H1 (cell line): ENCODE measurements at regions not wholly inside any gene's neighbourhood (a gene's known extent, or its start where the extent isn't known, plus 50 kb on each side); places are given as distances from the start of the nearest gene placed in this dataset.

ENCODE experiments used
- CTCF ChIA-PET: fragments of 300-600 bp; sonication (Branson Sonifier 250); formaldehyde crosslinking; loops from one replicate; lab custom pipeline; 2021; ENCODE audit not compliant: partially characterized antibody; lab: Charles Lee
- POLR2A ChIA-PET: fragments of 300-600 bp; sonication (Branson Sonifier 250); formaldehyde crosslinking; loops from one replicate; lab custom pipeline; 2021; ENCODE audit warnings: inconsistent platforms; ENCODE audit not compliant: partially characterized antibody; lab: Charles Lee
- DNase-seq, 2 experiments: peaks; one replicate each; pipeline versions ENCODE4 v3.0.0 to v3.0.0-alpha.2; 2010 to 2022; ENCODE audit warnings: low spot score in 2 of 2, low read depth in 1 of 2, mixed read lengths in 1 of 2
- FAIRE-seq: peaks from 2 replicates; lab custom pipeline; 2011; peaks lifted over from hg19 to GRCh38; lab: Jason Lieb, UNC
- H2AFZ ChIP-seq: 2 replicates; pipeline ENCODE4 v1.8.1; 2012; ENCODE audit warnings: low read length, inconsistent platforms
- H2AK5ac ChIP-seq: 2 replicates; pipeline ENCODE4 v1.6.1; 2013; ENCODE audit warnings: low read depth, low read length
- H2BK120ac ChIP-seq: replicated peaks from 2 replicates; pipeline ENCODE3; 2013; ENCODE audit warnings: low read depth, low read length, inconsistent platforms
- H2BK12ac ChIP-seq: 2 replicates; pipeline ENCODE4 v1.6.1; 2013; ENCODE audit warnings: low read depth, low read length
- H2BK15ac ChIP-seq: 2 replicates; pipeline ENCODE4 v1.6.1; 2013; ENCODE audit warnings: low read length
- H2BK20ac ChIP-seq: 2 replicates; pipeline ENCODE4 v1.6.1; 2013; ENCODE audit warnings: low read length
- H2BK5ac ChIP-seq: 2 replicates; pipeline ENCODE4 v1.6.1; 2013; ENCODE audit warnings: low read depth, low read length
- H3K14ac ChIP-seq: 2 replicates; pipeline ENCODE4 v1.6.1; 2013; ENCODE audit warnings: inconsistent platforms; ENCODE audit not compliant: insufficient read length
- H3K18ac ChIP-seq: 2 replicates; pipeline ENCODE4 v1.6.1; 2013; ENCODE audit warnings: low read length; ENCODE audit errors: extremely low read depth
- H3K23ac ChIP-seq: 2 replicates; pipeline ENCODE4 v1.6.1; 2013; ENCODE audit warnings: inconsistent platforms; ENCODE audit not compliant: insufficient read length
- H3K23me2 ChIP-seq: 2 replicates; pipeline ENCODE4 v1.6.1; 2013; ENCODE audit warnings: low read depth, low read length
- H3K27ac ChIP-seq: 2 replicates; pipeline ENCODE4 v1.6.1; 2011; ENCODE audit warnings: low read depth, low read length, inconsistent platforms
- H3K27me3 ChIP-seq, 4 experiments: replicated peaks in 1 of 4; 1 replicate in 1 of 4; 2 replicates in 3 of 4; pipeline versions ENCODE4 v1.6.1 to v1.8.1; 2011 to 2013; ENCODE audit warnings: low read length in 3 of 4, mild to moderate bottlenecking in 3 of 4, inconsistent platforms in 2 of 4, mixed read lengths in 2 of 4, moderate library complexity in 1 of 4; ENCODE audit not compliant: control insufficient read depth in 3 of 4, insufficient read depth in 3 of 4; ENCODE audit errors: extremely low read depth in 1 of 4
- H3K36me3 ChIP-seq, 4 experiments: 2 replicates each; pipeline versions ENCODE4 v1.6.1 to v1.8.1; 2011 to 2013; ENCODE audit warnings: mild to moderate bottlenecking in 4 of 4, low read length in 3 of 4, moderate library complexity in 2 of 4, control low read depth in 1 of 4, inconsistent platforms in 1 of 4; ENCODE audit not compliant: insufficient read depth in 4 of 4, control insufficient read depth in 2 of 4
- H3K4ac ChIP-seq: replicated peaks from 2 replicates; pipeline ENCODE3; 2013; ENCODE audit warnings: low read length, low read depth, mixed read lengths, inconsistent platforms; ENCODE audit not compliant: insufficient read length
- H3K4me1 ChIP-seq, 4 experiments: replicated peaks in 1 of 4; 1 replicate in 1 of 4; 2 replicates in 3 of 4; pipeline versions ENCODE4 v1.6.1 to v1.8.1; 2011 to 2013; ENCODE audit warnings: low read length in 3 of 4, inconsistent platforms in 2 of 4, mixed read lengths in 1 of 4; ENCODE audit not compliant: insufficient read depth in 4 of 4, control insufficient read depth in 3 of 4
- H3K4me2 ChIP-seq, 2 experiments: 2 replicates each; pipeline versions ENCODE4 v1.6.1 to v1.8.1; 2011 to 2013; ENCODE audit warnings: low read depth in 2 of 2, low read length in 2 of 2, control low read depth in 1 of 2, inconsistent platforms in 1 of 2, mild to moderate bottlenecking in 1 of 2; ENCODE audit not compliant: insufficient read depth in 1 of 2
- H3K4me3 ChIP-seq, 4 experiments: fragments of 200-600, 300-600 bp in 1 of 4; sonication (generic), shearing (Covaris generic), sonication (Bioruptor Twin) in 1 of 4; 2 replicates each; pipeline versions ENCODE4 v1.5.1 to v1.8.1; 2011 to 2016; ENCODE audit warnings: low read length in 4 of 4, low read depth in 3 of 4, control low read depth in 2 of 4, inconsistent platforms in 2 of 4, mild to moderate bottlenecking in 2 of 4, mixed read lengths in 1 of 4, moderate library complexity in 1 of 4; ENCODE audit not compliant: insufficient read depth in 2 of 4; ENCODE audit errors: extremely low read depth in 1 of 4
- H3K56ac ChIP-seq: replicated peaks from 2 replicates; pipeline ENCODE3; 2013; ENCODE audit warnings: low read depth, mild to moderate bottlenecking, mixed read lengths, low read length, inconsistent platforms; ENCODE audit not compliant: insufficient read length
- H3K79me1 ChIP-seq: 2 replicates; pipeline ENCODE4 v1.6.1; 2013; ENCODE audit warnings: low read depth, low read length, control low read depth
- H3K79me2 ChIP-seq, 2 experiments: 2 replicates each; pipeline versions ENCODE4 v1.6.1 to v1.8.1; 2012 to 2013; ENCODE audit warnings: low read length in 2 of 2, mild to moderate bottlenecking in 2 of 2, inconsistent platforms in 1 of 2; ENCODE audit not compliant: insufficient read depth in 2 of 2, control insufficient read depth in 1 of 2
- H3K9ac ChIP-seq, 4 experiments: replicated peaks in 1 of 4; 1 replicate in 1 of 4; 2 replicates in 3 of 4; pipeline versions ENCODE4 v1.6.1 to v1.8.1; 2011 to 2013; ENCODE audit warnings: low read depth in 3 of 4, low read length in 3 of 4, control low read depth in 2 of 4, mild to moderate bottlenecking in 2 of 4, moderate library complexity in 2 of 4, inconsistent platforms in 1 of 4; ENCODE audit errors: extremely low read depth in 1 of 4
- H3K9me3 ChIP-seq, 2 experiments: 2 replicates each; pipeline versions ENCODE4 v1.6.1 to v1.8.1; 2012 to 2013; ENCODE audit warnings: mild to moderate bottlenecking in 2 of 2, moderate library complexity in 2 of 2, control low read depth in 1 of 2, inconsistent platforms in 1 of 2, low read depth in 1 of 2, low read length in 1 of 2, mixed read lengths in 1 of 2; ENCODE audit not compliant: insufficient read depth in 2 of 2
- H4K20me1 ChIP-seq, 2 experiments: replicated peaks in 1 of 2; 2 replicates each; pipeline versions ENCODE3 to v1.8.1; 2011 to 2013; ENCODE audit warnings: inconsistent platforms in 2 of 2, low read length in 2 of 2, mild to moderate bottlenecking in 1 of 2; ENCODE audit not compliant: insufficient read depth in 2 of 2, control insufficient read depth in 1 of 2
- H4K5ac ChIP-seq: 2 replicates; pipeline ENCODE4 v1.6.1; 2013; ENCODE audit warnings: low read length, low read depth, mixed read lengths, inconsistent platforms; ENCODE audit not compliant: insufficient read length
- H4K8ac ChIP-seq: 2 replicates; pipeline ENCODE4 v1.8.0; 2013; ENCODE audit warnings: mild to moderate bottlenecking, moderate library complexity, low read length, inconsistent platforms; ENCODE audit not compliant: insufficient read depth; ENCODE audit errors: extremely low read depth
- H4K91ac ChIP-seq: replicated peaks from 2 replicates; pipeline ENCODE3; 2013; ENCODE audit warnings: low read length, mixed read lengths, inconsistent platforms; ENCODE audit not compliant: insufficient read length
- ASH2L ChIP-seq: fragments of 200-600, 300-600 bp; sonication (generic); IDR thresholded peaks from one replicate; pipeline ENCODE4 v1.7.1; 2017; ENCODE audit warnings: low read length
- CTCF ChIP-seq, 3 experiments: IDR thresholded peaks; 1 replicate in 2 of 3; 2 replicates in 1 of 3; pipeline versions ENCODE4 v1.5.1 to v1.6.1; 2011; ENCODE audit warnings: low read length in 3 of 3, mild to moderate bottlenecking in 3 of 3, inconsistent platforms in 2 of 3, low read depth in 1 of 3, moderate library complexity in 1 of 3; ENCODE audit not compliant: insufficient read depth in 1 of 3; ENCODE audit errors: control extremely low read depth in 1 of 3
- RNF2 ChIP-seq: fragments of 200-900, 300-1000 bp; sonication (generic); IDR thresholded peaks from 2 replicates; pipeline ENCODE4 v1.7.1; 2016; ENCODE audit warnings: borderline replicate concordance, low read depth, mild to moderate bottlenecking, antibody characterized with exemption, low read length; ENCODE audit not compliant: poor library complexity, severe bottlenecking; ENCODE audit errors: missing control alignments
- SUZ12 ChIP-seq: fragments of 200-600 bp; sonication (generic); IDR thresholded peaks from 2 replicates; pipeline ENCODE4 v1.6.1; 2012; ENCODE audit warnings: mild to moderate bottlenecking, inconsistent platforms, low read length, moderate library complexity, mixed read lengths
- WGBS, 2 experiments: shearing (Covaris generic) in 1 of 2; methylation state at CpG; one replicate each; pipeline versions ENCODE4 v1.1.6 to v1.1.7; 2013 to 2015; ENCODE audit warnings: low lambda C conversion rate in 2 of 2, mixed read lengths in 2 of 2, inconsistent platforms in 1 of 2, low coverage in 1 of 2, missing lambda C conversion rate in 1 of 2; ENCODE audit not compliant: insufficient replicate concordance in 2 of 2, insufficient coverage in 1 of 2, insufficient read length in 1 of 2; ENCODE audit errors: extremely low coverage in 1 of 2, missing lambda C conversion rate in 1 of 2; 5-methylcytosine and 5-hydroxymethylcytosine counted together

DNA sequence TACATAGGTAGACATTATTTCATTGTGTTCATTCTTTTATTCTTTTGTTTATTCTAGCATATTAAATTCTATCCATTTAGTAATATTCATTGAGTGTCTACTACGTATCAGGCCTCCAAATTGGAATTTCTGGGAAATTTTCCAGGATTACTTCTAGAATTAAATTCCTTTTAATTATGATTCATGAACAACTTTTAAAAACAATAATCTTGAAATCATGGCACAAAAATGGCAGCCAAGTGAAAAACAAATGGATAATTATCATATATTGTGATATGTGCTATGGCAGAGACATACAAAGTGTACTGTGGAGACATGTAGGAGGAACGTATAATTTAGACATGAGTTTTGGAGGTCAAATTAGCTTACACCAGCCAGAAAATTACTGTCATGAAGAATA is 868.5 kb downstream of the FAT4 start:
- Histone ChIP-seq H3K23me2 (no peaks in the 10 kb centered on the region), H3K4me2 (no peak overlapping the region), H3K4me3 (no peak overlapping the region), H2BK12ac (no peak overlapping the region), H4K5ac (no peak overlapping the region), H3K27me3 (no peaks in the 10 kb centered on the region), H3K56ac (no peak overlapping the region), H3K9ac (no peak overlapping the region), H3K27ac (no peak overlapping the region), H2AFZ (no peak overlapping the region), H2BK5ac (no peak overlapping the region), H4K20me1 (no peaks in the 10 kb centered on the region), H4K8ac (no peak overlapping the region), H3K79me2 (no peaks in the 10 kb centered on the region), H3K23ac (no peak overlapping the region), H3K4me1 (peaks cover 0 to 4% (median 0%) of the 10 kb centered on the region in 4 experiments; a peak in 2 of 7 replicates), H3K4ac (no peak overlapping the region), H4K91ac (no peak overlapping the region), H3K79me1 (no peaks in the 10 kb centered on the region), H2BK20ac (no peak overlapping the region), H3K14ac (no peak overlapping the region), H2BK15ac (no peak overlapping the region), H2BK120ac (no peak overlapping the region), H3K9me3 (no peaks in the 10 kb centered on the region), H3K18ac (no peak overlapping the region), H2AK5ac (no peak overlapping the region), H3K36me3 (no peaks in the 10 kb centered on the region; a peak in 1 of 8 replicates)
- no peak for DNase-seq
- no peak for FAIRE-seq
- 91% methylated on average over 2 of the region's 2 CpGs; no CpG with 5 or more reads in 1 of the 2 experiments for WGBS, 2 experiments
- ChIA-PET CTCF (no interaction called here), POLR2A (no interaction called here)
- TF ChIP-seq RNF2 (no peak), CTCF (IDR thresholded peaks at IDR 0.05; ENCODE audit: control extremely low read depth in 1 of 3, insufficient read depth in 1 of 3, low read depth in 1 of 3, low read length in 3 of 3) (no peak), ASH2L (no peak), SUZ12 (no peak)
